ENCODE measurements at regions not wholly inside any gene's neighbourhood (a gene's known extent, or its start where the extent isn't known, plus 50 kb on each side); places are given as distances from the start of the nearest gene placed in this dataset.

- 63% methylated on average over 4 of the region's 4 CpGs for WGBS (ENCODE audit: insufficient coverage, insufficient replicate concordance, low lambda C conversion rate, missing lambda C conversion rate)
- Histone ChIP-seq H3K9me3 (replicated peaks; ENCODE audit: control insufficient read depth, insufficient read depth, low read length) (no peaks in the 10 kb centered on the region), H3K27ac (ENCODE audit: control insufficient read depth, insufficient read depth) (no peak overlapping the region), H3K36me3 (ENCODE audit: control insufficient read depth in 2 of 2, insufficient read depth in 2 of 2, low read length in 1 of 2) (no peaks in the 10 kb centered on the region), H2AFZ (ENCODE audit: control insufficient read depth, low read depth, low read length) (no peak overlapping the region), H3K4me1 (ENCODE audit: control insufficient read depth, insufficient read depth, low read length) (no peaks in the 10 kb centered on the region), H4K20me1 (ENCODE audit: control insufficient read depth, insufficient read depth) (no peaks in the 10 kb centered on the region), H3K4me3 (no peak overlapping the region), H3K9ac (ENCODE audit: control insufficient read depth, insufficient read depth, low read length) (no peak overlapping the region), H3K27me3 (replicated peaks in 1 of 2; ENCODE audit: control insufficient read depth in 2 of 2, insufficient read depth in 2 of 2, low read length in 1 of 2) (no peaks in the 10 kb centered on the region), H3K4me2 (ENCODE audit: control insufficient read depth, insufficient read depth) (no peak overlapping the region), H3K79me2 (ENCODE audit: control insufficient read depth, insufficient read depth, low read length) (no peaks in the 10 kb centered on the region)
- DNase-seq (ENCODE audit: low read depth, low spot score) (no peak), FAIRE-seq (no peak), ATAC-seq (no peak)
- BruUV-seq (replicated peaks) = no TSS peak
- ChIA-PET SMC1A (ENCODE audit: uncharacterized antibody, unreplicated experiment) (no interaction called here), POLR2A (no interaction called here), RAD21 (ENCODE audit: unreplicated experiment) (no interaction called here), CTCF (no interaction called here)
- in situ Hi-C loops (cut with MboI) (no loop called here), intact Hi-C loops (cut with micrococcal nuclease; ENCODE audit: unreplicated experiment) (no loop called here)
- TF ChIP-seq MAX (IDR thresholded peaks at IDR 0.05; ENCODE audit: low read depth, low read length) = no peak
- no peak for TF ChIP-seq JUNB (IDR thresholded peaks at IDR 0.05)
- TF ChIP-seq JUND (IDR thresholded peaks at IDR 0.05; ENCODE audit: low read depth, low read length) = no peak
- TF ChIP-seq BHLHE40 (IDR thresholded peaks at IDR 0.05; ENCODE audit: borderline replicate concordance in 1 of 2, low read depth in 2 of 2, low read length in 1 of 2) = no peak
- no peak for TF ChIP-seq PAX5 (IDR thresholded peaks at IDR 0.05; ENCODE audit: borderline replicate concordance, low read depth, low read length)
- no peak for TF ChIP-seq CHD1 (IDR thresholded peaks at IDR 0.05; ENCODE audit: low read depth, low read length)
- no peak for TF ChIP-seq E4F1 (IDR thresholded peaks at IDR 0.05; ENCODE audit: borderline replicate concordance, partially characterized antibody)
- TF ChIP-seq STAT3 (IDR thresholded peaks at IDR 0.05; ENCODE audit: low read depth, low read length) = no peak
- TF ChIP-seq ATF2 (IDR thresholded peaks at IDR 0.05; ENCODE audit: low read length) = no peak
- no peak for TF ChIP-seq CEBPB (IDR thresholded peaks at IDR 0.05; ENCODE audit: borderline replicate concordance in 1 of 2, low read depth in 2 of 2, low read length in 2 of 2)
- TF ChIP-seq KAT2A (conservative IDR thresholded peaks at IDR 0.05; ENCODE audit: control insufficient read depth, low read depth, low read length) = no peak
- TF ChIP-seq IRF5 (IDR thresholded peaks at IDR 0.05; ENCODE audit: borderline replicate concordance) = no peak
- TF ChIP-seq HCFC1 (IDR thresholded peaks at IDR 0.05; ENCODE audit: low read length) = no peak
- no peak for TF ChIP-seq ZNF384 (IDR thresholded peaks at IDR 0.05; ENCODE audit: borderline replicate concordance, low read depth, low read length)
- no peak for TF ChIP-seq SUPT20H (IDR thresholded peaks at IDR 0.05; ENCODE audit: borderline replicate concordance, control insufficient read depth, low read depth, low read length)
- no peak for TF ChIP-seq HDAC2 (IDR thresholded peaks at IDR 0.05)
- TF ChIP-seq CTCF (IDR thresholded peaks at IDR 0.05 in 2 of 3, conservative IDR thresholded peaks at IDR 0.05 in 1 of 3; ENCODE audit: control insufficient read depth in 2 of 3, extremely low read depth in 1 of 3, insufficient read depth in 1 of 3, low read depth in 3 of 3, low read length in 3 of 3) = no peak
- no peak for TF ChIP-seq TBL1XR1 (IDR thresholded peaks at IDR 0.05; ENCODE audit: low read depth, low read length)
Measured at GRCh38 chr6:146908786-146909185, 295.4 kb upstream of the STXBP5 start.

Measured in GM12878 (cell line).